GM19193 (cell line): ENCODE measurements at regions not wholly inside any gene's neighbourhood (a gene's known extent, or its start where the extent isn't known, plus 50 kb on each side); places are given as distances from the start of the nearest gene placed in this dataset.

Source experiments
- POLR2A ChIP-seq: IDR thresholded peaks from 4 replicates; pipeline ENCODE4 v1.6.1; 2011; ENCODE audit not compliant: insufficient read depth, insufficient read length; ENCODE audit errors: extremely low read depth

- TF ChIP-seq POLR2A = no peak
Measured at GRCh38 chr17:70636517-70637133, 467.3 kb downstream of the KCNJ2 start.

DNA sequence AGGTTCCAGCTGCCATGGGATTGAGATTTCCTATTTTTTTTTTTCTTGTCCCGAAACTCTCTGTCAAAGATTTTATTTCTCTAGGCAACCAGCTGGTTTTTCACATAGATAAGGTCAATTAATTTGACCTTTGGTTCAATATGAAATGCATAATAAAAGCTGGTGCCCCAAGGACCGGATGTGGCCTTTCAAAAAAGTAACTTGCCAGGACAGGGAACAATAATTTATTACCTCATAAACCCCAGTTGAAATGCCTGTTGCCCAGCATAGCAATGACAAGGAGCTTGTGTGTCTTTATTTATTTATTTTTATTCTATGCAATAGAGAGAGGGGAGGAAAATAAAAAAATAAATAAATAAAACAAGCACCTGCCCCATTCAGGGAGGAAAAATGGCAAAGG lies 472.7 kb downstream of the KCNJ2 start:
- no peak for TF ChIP-seq POLR2A

- no peak for TF ChIP-seq POLR2A
Measured at GRCh38 chr17:70644096-70644495, 474.8 kb downstream of the KCNJ2 start.

GRCh38 chr17:70646673-70647072 lies 477.3 kb downstream of the KCNJ2 start:
- no peak for TF ChIP-seq POLR2A

DNA sequence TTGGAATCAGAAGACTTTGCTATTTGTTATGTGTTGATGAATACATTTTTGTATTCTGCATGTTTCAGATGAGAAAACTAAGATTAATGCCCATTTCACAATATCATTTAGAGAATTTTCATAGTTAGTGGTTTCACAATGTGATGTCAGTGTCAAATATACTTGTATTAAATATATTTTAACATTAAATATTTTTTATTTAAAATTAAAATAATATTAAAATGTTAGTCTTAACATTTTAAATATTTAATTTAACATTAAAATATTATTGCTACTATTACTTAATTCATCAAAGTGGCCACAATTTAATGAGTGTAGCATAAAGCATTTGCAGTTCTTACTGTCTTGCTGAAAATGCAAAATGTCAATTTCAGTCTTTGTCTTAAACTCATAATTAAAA lies 478.8 kb downstream of the KCNJ2 start:
- no peak for TF ChIP-seq POLR2A

DNA sequence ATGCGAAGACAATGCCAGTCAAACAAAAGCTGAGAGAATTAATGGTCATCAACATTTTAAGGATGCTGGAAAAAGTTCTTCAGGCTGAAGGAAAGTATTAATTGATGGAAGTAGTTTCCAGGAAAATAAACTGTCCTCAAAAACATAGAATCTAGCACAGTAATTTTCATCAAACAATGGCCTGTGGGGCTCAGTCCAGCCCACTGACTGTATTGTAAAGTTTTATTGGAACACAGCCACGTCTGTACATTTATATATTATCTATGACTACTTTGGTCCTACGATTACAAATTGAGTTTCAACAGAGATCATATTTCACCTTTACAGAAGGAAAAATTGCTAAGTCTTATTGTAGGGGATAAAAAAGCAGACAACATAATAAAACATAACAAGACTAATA lies 484.5 kb downstream of the KCNJ2 start:
- no peak for TF ChIP-seq POLR2A

- no peak for TF ChIP-seq POLR2A
Measured at GRCh38 chr17:70654706-70655105, 485.4 kb downstream of the KCNJ2 start.

DNA sequence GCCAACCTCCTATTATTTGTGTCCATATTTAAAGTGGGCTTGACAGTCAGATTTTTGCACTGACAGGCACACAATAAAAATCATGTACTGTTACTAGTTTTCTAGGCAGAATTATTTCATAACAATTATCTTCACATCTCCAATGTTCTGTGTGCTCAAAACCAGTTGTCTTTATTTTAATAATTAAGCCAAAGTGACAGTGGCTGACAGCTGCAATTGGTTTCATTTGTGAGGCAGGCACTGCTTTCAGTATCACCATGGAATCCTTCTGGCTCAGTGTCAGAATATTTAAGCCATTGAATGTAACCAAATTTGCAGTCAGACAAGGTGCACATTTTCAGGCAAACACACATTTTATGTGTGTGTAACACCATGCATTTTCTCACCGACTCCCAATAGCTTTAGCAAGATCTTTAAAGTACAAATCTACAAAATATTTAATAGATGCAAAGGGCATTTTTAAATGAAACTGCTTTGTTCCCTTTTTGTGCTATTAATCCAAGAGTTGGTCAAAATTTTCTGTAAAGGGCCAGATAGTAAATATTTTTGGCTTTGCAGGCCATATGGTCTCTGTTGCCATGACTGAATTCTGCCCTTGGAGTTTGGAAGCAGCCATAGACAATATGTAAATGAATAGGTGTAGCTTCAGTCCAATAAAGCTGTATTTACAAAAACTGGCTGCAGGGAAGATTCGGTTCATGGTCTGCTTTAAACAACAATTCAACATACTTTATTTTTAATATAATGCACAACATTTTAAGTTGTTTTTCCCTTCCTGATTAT lies 486.0 kb downstream of the KCNJ2 start:
- TF ChIP-seq POLR2A = no peak

DNA sequence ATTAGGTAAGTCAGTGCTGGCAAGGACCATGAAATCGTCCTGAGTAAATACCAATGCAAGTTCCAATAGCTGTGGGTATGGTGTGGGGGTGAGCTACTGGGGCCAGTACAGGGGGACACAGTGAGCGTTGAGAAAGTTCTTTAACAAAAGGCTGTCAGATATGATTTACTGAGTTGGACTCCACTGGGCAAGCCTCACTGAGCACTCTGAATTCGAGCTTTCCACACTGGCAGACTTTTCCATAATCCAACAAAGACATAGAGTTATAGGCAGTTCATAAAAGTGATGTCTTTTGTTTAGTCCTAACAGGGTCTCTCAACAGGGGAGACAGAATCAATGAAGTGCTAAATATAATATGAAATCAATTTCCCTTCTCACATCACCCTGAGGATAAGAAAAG lies 489.0 kb downstream of the KCNJ2 start:
- no peak for TF ChIP-seq POLR2A

DNA sequence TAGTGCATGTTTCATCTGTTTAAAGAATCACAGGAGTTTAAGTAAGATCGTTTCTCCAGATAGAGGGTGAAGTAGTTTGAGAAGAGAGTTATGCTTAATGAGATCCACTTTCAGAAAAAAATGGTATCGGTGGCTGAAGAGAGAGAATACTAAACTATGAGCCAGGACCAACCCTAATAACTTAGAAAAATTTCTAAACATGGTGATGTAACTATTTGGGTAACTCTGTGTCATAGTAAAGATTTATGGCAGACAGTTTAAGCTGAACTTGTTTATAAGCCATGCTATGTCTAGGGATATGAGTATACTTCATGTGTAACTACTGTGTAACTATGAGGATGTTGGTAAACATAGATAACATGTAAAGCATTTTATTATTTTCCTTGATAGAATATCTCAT lies 489.5 kb downstream of the KCNJ2 start:
- no peak for TF ChIP-seq POLR2A

GRCh38 chr17:70661342-70662222 lies 492.2 kb downstream of the KCNJ2 start:
- no peak for TF ChIP-seq POLR2A

- TF ChIP-seq POLR2A = no peak
Measured at GRCh38 chr17:70668276-70668937, 499.1 kb downstream of the KCNJ2 start.

- no peak for TF ChIP-seq POLR2A
Measured at GRCh38 chr17:70668938-70669778, 499.8 kb downstream of the KCNJ2 start.

GRCh38 chr17:70674061-70674460 lies 504.7 kb downstream of the KCNJ2 start:
- no peak for TF ChIP-seq POLR2A

DNA sequence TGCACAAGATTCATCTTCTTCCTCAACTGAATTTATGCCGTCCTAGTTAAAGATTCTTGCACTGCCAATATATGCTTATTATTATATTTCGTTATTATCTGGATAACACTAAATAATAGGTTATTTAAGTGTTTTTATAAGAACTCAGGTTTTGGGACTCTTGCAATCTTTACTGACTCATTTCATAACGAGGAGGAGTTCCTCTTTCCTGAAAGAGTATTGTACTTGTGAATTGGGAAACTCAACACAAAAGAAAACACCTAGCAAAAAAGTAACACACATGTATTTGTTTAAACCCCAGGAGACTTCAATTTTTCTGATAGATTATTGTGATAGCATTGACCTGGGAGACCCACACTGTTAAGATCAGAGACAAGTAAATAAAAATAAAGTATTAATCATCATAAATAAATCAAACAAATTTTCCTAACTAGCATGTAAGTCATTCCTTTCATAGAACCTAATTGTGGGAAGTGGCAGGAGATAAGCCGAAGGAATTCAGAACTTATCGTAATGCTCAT lies 505.8 kb downstream of the KCNJ2 start:
- TF ChIP-seq POLR2A = no peak
